ENCODE measurements at regions not wholly inside any gene's neighbourhood (a gene's known extent, or its start where the extent isn't known, plus 50 kb on each side); places are given as distances from the start of the nearest gene placed in this dataset.
"Not testable (repeated sequence)": the region's sequence is repeated elsewhere in the genome, so short reads cannot be mapped to it uniquely, and the experiment has no call there.

DNA sequence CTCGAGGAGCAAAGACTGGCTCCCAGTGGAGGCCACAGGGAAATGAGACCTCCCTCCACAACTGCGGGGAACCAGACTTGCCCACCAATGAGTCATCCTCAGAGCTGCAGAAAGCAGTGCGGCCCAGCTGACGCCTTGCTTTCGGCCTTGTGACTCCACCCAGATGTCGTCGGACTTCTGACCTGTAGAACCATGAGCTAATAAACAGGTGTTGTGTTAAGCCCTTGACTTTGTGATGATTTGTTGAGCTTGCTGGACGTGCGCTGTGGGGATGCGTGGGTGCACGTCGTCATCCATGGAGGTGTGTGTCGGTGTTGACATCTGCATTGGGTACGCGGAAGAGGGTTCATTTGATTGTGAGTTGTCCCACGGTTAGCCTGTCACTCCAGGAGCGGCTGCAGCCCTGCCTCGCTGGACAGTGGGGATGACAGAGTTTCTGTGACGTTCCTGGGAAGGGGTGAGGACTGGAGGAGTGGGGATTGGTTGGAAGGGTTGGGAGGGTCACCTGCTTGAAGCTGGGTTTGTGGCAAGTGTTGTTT, 154.1 kb downstream of the SH3BP4 start:
- DNase-seq = no peak

DNA sequence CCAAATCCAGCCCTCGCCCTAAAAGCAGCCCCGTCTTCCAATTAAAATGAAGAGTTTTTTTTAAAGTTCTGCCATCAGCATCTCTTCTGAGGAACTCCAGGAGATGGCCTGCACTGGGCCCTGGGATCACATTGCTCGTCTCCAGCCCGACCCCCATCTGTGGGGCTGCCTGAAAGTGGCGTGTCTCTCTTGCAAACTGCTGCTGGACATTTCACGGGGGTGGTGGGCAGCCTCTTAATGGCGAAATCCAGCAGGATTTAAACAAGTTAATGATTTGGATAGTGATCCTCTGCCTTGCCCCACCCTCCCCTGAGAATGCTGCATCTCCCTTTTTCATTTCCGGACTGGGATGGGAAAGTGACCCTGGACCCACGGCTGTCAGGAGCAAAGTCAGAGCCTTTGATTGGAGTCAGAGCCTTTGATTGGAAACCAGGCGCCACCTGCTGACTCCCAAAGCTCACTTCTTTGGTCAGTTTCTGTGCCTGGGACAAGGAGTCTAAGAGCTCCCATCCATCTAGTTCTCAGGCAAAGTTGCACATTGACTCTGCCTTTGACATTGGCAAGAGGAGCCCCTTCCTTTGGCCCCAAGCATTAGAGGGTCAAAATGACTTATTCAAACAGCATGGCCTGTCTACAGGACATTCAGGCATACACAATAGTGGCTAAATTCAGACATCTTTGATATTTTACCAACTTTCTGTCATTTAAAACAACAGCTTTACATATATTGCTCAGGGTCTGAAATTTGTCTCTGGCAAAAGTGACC, 155.2 kb downstream of the SH3BP4 start:
- DNase-seq = peak; percentile 72

DNA sequence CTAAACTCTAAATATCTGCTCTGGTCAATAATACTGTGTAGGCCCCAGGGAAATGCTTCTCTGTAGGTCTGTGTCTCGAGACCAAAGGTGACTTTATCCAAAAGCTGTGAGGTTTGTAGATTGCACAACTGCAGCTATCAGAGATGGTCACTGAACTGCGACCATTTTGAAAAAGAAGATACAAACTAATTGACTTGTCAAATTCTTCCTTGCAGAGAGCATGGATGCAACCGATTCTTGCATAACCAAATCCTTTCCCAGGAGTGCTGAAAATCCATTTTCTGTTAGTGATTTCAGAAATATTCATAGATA, 155.8 kb downstream of the SH3BP4 start:
- no peak for DNase-seq

DNA sequence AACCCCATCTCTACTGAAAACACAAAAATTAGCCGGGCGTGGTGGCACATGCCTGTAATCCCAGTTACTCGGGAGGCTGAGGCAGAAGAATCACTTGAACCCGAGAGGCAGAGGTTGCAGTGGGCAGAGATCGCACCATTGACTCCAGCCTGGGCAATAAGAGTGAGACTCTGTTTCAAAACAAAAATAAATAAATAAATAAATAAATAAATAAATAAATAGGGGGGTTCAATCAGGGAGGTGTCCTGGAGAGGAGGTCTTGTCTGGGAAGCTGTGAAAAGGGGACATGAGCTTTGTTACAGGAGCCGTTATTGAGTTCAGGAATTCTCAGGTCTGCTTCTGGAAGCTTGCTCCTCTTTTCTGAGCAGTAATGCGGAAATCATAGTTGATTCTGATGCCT, 157.7 kb downstream of the SH3BP4 start:
- DNase-seq = not testable (repeated sequence)

DNA sequence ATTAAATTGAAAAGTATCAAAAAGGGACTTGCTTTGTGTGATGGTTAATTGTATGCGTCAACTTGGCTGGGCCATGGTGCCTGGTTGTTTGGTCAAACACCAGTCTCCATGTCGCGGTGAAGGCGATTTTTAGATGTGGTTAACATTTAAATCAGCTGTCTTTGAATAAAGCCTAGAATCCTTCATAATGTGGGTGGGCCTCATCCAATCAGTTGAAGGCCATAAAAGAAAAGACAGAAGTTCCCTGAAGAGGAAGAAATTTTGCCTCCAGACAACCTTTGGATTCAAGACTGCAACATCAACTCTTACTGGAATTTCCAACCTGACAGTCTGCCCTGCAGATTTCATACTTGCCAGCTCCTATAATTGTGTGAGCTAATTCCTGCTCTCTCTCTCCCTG, 160.5 kb downstream of the SH3BP4 start:
- no peak for DNase-seq

- no peak for DNase-seq
Observed at GRCh38 chr2:235113854-235114253, 162.0 kb downstream of the SH3BP4 start.

- DNase-seq = no peak
Observed at GRCh38 chr2:235114286-235114685, 162.5 kb downstream of the SH3BP4 start.

DNA sequence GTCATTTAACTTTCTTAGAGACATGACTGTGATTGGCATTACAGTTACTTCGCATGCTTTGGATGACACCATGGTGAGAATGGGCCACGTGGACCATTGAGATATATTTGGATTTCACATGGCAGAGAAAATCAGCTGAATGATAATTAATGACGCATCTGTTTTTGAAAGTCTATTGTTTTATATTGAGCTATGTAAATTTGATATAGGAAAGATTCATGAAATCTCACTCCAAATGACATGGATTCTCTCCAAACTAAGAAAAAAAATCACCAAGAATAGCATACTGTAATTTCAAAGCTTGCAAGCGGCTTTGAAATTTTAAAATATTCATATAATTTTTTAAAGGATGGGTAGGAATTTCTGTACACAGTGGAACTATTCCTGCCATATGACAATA, 163.7 kb downstream of the SH3BP4 start:
- DNase-seq = no peak

DNA sequence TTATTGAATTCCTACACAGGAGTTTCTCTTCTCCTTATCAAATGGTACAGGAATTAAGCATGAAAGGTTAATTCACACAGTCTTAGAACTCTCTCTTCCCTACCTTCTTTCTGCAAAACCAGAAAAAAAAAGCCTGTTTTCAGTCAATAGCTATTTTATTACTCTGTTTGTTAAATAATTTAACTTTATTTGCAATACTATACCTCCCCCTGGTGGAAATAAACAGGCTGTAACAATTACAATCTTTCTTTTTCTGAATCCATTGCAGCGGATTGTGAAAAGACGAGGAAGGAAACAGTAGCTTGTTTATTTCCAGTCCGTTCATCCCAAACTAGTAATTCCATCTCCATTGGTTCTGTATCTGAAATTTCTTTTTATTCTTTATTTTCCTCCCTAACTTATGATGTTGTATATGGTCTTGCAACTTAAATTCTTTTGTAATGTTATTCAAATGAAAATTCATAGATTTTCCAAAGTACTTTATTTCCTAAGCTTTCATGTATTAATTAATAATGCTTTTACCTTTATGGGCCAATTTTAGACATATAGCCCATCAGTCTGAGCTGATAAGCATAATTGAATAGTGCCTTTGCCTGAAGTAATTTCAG, 165.2 kb downstream of the SH3BP4 start:
- peak; percentile 56 for DNase-seq

- no peak for DNase-seq
Observed at GRCh38 chr2:235126768-235127167, 175.0 kb downstream of the SH3BP4 start.

- no peak for DNase-seq
Observed at GRCh38 chr2:235127931-235128330, 176.1 kb downstream of the SH3BP4 start.

DNA sequence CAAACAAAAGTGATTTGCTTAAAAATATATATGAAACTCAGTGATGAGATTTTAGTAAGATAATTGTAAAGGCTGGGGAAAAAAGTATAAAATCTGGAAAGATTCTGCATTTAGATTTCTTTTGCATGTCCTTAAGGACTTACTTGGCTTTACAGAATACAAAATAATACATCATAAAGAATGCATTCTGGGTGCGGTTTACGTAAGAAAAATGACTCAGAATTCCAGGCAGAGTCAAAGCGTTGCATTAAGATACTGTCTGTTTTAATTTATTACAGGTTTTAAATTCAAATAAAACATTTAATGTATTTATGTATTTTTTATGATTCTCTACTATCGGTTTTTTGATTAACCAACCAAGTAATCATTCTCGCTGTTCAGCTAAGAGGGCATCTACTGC, 178.0 kb downstream of the SH3BP4 start:
- DNase-seq = peak; percentile 40

- DNase-seq = no peak
Observed at GRCh38 chr2:235131334-235132305, 179.8 kb downstream of the SH3BP4 start.

- DNase-seq = no peak
Observed at GRCh38 chr2:235132651-235133050, 180.8 kb downstream of the SH3BP4 start.

DNA sequence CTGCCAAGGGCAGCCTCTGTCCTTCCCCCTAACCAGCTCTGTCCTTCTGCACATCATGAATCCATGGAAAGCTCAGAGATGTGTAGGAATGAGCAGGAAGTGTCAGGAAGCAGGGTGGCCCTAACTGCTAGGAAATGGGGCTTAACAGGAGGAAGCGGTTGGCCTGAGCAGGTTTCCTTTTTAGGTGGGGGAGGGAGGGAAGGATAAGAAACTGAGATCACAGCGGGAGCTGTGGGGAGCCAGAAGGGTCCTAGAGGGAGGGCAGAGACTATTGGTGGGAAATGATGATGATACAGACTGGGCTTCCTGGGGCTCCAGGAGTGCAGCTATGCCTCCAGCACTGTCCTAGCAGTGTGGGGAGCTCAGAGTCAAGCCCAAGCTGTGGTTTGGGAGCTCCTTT, 182.0 kb downstream of the SH3BP4 start:
- no peak for DNase-seq

DNA sequence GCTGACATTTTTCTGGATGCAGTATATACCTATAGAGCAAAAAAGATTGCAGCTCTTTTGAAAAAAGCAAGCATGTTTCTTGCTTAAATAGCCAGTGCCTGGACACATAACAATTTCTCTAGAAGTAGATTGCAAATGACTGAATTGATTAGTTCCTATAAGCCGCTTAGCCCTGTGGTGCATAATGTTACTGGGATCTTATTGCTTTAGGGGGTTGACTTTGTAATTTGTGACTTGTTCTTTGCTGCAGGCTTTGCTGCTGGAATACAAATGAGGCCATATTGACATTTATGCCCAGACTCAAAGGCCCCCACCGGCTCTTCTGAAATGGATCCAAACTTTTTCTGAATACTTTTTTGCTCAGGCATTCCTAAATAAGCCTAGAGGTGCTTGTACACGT, 182.6 kb downstream of the SH3BP4 start:
- DNase-seq = no peak

DNA sequence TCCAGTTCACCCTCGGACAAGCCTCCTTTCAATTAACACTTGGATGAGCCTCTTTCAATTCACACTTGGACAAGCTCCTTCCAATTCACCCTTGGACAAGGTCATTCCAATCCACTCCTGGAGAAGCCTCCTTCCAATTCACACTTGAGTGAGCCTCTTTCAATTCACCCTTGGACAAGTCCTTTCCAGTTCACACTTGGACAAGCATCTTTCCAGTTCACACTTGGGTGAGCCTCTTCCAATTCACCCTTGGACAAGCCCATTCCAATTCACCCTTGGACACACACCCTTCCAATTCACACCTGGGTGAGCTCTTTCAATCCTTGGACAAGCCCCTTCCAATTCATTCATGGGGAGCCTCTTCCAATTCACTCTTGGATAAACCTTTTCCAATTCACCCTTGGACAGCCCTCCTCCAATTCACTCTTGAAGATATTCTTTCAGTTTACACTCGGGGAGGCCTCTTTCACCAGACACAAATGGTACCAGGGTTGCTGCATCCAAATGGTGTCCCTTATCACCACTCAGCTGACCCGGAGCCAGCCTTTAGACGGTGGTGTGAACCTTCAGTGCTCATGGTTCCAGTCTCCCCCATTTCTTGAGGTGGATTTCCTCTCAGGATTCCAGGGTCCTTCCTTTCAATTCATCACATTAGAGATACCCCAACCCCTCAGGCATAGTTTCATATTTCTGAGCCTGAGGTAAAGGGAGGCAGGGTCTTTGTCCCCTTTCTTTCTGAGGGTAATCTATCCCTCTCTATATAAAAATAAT, 183.6 kb downstream of the SH3BP4 start:
- no peak for DNase-seq

DNA sequence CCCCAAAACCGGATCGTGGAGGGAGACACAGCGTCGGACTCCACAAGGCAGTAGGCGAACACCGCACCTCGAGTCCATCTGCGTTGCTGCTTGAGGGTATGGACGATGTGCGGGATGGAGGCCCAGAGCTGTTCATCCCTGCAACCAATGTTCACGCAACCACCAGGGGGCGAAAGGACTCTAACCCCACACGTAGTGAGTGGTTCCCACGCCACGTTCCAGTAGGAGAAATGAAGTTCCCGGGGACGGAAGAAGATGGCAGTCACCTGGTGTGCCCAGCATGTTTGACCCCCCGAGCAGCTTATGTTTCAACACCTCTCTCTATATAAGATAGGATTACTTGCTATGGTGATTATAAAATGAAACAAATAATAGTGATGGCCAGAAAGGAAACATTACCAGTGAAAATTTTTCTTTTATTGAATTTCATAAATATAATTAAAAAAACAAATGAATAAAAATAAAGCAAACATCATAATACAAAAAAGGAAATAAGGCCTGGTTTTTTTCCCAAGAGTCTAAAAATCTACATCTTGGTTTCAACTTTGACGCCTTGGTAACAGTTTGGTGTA, 184.3 kb downstream of the SH3BP4 start:
- DNase-seq = peak; percentile 73

DNA sequence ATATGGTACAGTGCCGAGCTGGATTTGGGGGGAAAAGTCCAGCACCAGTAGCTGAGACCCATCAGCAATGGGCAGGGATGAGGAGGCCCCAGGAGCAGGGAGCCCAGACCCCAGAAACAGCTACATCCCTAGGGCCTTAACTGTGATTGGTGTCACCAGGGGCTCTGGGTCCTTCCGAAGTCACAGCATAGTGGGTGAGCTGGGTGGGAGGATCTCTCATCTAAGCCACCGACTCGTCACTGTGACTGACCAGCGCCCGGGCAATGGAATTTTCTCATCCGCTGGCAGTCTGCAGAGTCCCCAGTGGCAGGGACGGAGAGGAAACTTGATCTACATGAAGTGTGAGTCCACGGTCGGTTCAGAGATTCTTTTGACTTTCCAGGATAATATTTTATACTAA, 186.5 kb downstream of the SH3BP4 start:
- no peak for DNase-seq

DNA sequence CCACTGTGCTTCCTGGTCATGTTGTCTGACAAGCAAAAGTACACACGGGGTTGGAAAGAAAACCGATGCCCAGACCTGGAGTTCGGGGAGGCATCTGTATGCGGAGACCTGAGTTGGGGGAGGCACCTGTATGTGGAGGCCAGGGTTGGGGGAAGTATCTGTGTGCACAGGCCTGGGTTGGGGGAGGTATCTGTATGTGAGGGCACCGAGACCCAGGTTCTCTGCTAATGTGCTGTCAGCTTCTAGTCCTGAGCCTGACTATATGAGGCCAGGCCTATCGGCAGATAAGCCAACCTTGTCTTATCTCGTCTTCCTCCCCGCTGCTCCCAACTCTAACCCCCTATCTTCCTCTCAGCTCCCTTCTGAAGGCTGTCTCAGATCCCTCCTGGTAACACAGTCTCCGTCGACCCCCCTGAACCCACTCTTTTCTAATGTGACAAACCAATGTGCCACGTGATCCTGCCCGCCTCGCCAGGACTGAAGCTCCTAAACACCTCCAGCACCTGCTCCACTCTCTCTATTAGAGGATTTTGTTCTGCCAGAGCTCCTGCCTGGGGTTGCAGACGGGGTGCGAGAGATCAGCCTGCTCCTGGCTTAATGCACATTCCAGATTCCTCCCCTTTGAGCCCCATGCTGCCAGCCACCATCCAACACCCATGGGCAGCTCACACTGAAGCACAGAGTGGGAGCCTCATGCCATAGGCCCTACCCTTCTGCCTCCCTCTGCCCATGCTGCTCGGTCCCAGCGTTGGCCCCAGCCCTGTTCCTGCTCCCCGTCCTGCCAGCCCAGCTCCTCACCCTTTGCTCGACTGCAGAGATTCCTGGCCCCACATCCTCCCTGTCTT, 188.4 kb downstream of the SH3BP4 start:
- no peak for DNase-seq

- no peak for DNase-seq
Observed at GRCh38 chr2:235140801-235141081, 188.9 kb downstream of the SH3BP4 start.

Measured in fibroblast of skin of right quadriceps (primary cell).